Medulla oblongata (tissue), 1 donor: ENCODE measurements at regions not wholly inside any gene's neighbourhood (a gene's known extent, or its start where the extent isn't known, plus 50 kb on each side); places are given as distances from the start of the nearest gene placed in this dataset.
"Not testable (repeated sequence)": the region's sequence is repeated elsewhere in the genome, so short reads cannot be mapped to it uniquely, and the experiment has no call there.

ENCODE experiments used
- DNase-seq: peaks from one replicate; pipeline ENCODE4 v3.0.0-alpha.2; 2015; ENCODE audit errors: extremely low spot score

DNA sequence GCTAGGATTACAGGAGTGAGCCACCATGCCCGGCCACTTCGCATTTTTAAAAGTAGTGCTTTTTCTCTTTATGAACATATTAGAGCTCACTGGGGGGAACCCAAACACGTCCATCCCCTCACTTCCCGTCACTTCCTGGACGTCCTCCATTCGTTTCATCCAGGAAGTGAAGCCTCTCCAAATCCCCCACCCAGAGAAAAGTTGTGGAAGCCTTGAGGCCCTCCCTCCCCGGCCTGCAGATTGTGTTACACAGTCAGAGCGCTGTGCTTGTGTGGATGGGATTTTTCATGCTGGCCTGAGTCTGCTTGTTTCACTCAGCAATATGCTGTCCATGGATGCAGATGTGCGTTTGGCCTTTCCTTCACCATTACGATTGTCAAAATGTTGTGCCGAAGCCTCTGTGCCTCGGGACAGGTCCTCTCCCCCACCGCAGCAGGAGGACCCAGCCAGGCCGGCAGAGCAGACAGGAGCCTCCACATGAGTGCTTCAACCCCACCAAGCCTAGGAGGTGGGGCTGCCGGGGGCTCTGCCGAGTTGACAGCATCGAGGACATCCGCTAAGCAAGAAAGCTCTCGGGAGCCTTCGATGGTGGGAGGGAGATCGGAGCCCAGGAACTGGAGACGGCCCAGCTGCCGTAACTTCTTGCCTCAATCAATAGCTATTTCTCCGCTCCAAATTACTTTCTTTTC is 121.6 kb upstream of the PPP1R26 start:
- DNase-seq = no peak

DNA sequence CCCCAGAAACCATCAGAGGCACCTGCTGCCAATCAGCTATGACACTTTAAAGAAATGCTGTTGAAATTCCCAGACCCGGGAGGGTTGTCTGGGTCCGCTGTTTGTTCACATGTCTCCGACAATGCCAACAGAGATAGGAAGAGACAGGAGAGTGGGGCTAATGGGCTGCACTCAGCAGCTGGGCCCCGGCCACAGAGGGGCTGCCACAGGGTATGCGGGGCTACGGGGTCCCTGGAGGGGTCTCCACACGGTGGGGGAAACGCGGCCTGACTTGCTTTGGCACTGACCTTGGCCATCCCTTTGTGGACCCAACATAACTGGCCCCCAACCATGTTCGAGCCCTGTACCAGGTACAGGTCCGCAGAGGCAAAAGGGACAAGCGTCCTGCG is 121.0 kb upstream of the PPP1R26 start:
- DNase-seq = no peak

DNA sequence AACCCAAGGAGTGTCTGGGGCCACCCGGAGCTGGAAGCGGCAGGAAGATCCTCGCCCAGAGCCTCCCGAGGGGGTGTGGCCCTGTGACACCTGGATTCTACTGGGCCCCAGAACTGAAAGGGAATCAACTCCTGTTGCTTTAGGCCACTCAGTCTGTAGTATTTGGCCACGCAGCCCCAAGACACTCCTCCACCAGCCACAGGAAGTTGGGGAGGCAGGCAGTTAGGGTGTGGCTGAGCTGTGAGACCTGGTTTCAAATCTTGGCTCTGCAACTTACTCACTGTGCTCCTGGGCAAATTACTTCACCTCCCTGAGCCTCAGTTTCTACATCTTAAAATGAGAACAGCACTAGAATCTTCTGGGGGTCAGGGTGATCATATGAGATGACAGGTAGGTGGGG is 119.8 kb upstream of the PPP1R26 start:
- DNase-seq = no peak

DNA sequence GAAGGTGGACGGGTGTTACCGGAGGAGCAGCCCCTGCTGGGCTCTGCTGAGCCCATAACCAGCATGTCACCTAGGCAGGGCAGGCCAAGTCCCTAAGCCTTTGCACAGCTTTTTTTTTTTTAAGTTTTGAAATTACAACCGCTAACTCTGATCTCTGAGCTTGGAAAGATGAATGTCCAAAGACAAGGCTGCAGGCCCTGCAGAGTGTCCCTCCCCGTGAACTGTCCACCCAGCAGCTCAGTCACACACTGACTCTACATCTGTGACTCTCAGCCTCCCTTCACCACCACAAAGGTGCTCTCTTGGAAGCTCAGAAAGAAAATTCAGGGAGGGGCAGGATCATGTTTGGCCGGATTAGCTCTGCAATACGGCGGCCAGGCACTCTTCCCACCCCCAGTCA is 119.0 kb upstream of the PPP1R26 start:
- no peak for DNase-seq

DNA sequence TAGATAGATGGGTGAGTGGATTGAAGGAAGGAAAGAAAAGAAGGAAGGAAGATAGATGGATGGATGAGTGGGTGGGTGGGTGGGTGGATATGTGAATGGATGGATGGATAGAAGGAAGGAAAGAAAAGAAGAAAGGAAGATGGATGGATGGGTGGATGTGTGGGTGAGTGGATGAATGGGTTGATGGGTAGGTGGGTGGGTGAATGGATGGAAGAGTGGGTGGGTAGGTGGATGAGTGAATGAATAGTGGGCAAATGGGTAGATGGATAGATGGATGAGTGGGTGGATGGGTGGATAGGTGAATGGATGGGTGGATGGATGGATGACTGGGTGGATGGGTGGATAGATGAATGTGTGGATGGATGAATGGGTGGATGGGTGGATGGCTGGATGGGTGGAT is 117.9 kb upstream of the PPP1R26 start:
- DNase-seq = not testable (repeated sequence)

DNA sequence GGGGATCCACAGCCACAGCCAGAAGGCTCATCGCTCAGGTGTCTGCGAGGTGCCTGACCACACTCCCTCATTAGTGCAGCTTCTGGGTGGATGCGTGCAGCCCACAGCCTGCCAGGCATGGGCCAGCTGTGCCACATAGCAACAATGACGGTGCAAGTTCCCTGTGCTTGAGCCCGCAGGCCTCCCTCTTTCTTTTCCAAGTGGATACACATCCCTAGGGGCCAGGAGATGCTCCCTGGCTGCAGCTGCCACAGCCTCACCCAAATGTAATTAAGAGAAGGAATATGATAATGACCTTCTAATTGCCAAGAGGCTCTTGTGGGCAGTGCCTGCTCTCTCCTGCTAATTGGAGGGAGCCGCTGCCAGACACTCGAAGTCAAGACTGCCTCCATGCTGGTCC is 116.0 kb upstream of the PPP1R26 start:
- DNase-seq = no peak

DNA sequence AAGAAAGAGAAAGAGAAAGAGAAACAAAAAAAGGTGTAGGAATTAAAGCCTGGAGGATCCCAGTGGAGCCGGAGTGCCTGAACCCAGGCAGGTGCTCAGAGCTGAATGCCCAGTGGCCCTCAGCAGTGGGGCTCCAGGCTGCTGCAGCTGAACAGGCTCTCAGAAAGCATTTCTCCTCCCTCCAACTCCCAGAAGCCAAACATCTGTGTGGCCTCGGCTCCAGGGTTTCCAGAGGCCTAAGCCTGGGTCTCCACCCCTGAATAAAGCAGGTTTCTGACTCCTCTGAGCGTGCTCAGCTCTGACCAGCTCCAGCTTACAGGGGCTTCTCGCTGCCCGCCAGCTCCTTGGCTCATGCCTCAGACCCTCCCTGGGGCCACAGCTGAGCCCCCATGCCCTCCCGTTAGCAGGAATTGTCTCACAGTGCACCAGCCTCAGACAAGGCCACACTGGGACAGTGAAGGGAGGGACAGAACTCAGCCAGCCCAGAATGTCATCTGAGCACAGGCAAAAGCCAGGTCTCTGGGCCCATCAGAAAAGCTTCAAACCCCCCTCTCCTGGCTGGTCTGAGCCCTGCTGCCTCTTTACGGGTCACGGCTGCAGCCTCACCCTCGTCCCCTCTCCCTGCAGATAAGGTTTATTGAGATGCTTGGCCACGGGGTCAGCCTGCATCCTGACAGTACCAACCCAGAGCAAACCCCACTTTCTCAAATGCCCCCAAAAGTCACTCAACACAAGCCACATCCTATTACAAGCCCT is 114.4 kb upstream of the PPP1R26 start:
- no peak for DNase-seq

DNA sequence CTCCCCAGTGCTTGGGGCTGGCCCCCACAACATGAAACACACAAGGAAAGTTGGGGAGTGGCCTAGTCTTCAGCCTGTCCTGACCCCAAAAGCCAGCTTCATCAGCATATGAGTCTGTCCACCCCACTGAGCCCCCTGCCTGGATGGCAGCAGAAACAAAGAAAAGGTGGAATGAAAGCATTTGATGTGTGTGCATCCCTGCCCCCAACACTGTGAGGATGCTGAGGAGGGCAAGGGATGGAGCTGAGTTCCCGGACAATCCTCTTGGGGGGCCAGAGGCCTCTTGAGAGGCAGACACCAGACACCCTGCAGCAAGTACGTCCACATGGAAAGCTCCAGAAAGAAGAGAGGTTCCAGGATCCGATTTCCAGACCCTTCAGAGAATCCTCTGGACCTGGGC is 113.5 kb upstream of the PPP1R26 start:
- no peak for DNase-seq

DNA sequence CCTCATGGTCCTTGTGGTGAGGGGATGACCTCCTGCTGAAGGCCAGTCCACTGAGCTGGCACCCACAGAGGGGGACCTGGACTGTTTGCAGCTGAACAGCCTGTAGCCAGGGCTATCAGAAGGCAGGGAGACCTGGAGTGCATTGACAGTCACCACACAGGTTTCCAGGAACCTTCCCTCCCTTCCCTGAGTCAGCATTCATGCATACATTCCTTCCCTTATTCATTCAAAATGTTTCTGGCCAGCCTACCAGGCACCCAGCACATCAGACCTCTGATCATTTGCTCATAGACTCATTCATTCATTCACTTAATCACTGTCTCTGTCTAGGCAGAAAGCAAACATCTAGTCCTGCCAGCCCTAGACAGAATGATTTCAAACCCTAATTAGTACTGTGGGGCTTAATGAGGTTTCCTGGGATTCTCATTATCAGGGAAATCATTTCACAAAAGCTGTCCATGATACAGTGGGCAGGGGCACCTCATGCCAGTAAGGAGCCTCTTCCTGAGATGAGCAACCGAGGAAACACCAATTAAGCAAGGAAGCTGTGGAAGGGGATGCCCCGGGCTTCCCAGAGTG is 110.1 kb upstream of the PPP1R26 start:
- DNase-seq = no peak

DNA sequence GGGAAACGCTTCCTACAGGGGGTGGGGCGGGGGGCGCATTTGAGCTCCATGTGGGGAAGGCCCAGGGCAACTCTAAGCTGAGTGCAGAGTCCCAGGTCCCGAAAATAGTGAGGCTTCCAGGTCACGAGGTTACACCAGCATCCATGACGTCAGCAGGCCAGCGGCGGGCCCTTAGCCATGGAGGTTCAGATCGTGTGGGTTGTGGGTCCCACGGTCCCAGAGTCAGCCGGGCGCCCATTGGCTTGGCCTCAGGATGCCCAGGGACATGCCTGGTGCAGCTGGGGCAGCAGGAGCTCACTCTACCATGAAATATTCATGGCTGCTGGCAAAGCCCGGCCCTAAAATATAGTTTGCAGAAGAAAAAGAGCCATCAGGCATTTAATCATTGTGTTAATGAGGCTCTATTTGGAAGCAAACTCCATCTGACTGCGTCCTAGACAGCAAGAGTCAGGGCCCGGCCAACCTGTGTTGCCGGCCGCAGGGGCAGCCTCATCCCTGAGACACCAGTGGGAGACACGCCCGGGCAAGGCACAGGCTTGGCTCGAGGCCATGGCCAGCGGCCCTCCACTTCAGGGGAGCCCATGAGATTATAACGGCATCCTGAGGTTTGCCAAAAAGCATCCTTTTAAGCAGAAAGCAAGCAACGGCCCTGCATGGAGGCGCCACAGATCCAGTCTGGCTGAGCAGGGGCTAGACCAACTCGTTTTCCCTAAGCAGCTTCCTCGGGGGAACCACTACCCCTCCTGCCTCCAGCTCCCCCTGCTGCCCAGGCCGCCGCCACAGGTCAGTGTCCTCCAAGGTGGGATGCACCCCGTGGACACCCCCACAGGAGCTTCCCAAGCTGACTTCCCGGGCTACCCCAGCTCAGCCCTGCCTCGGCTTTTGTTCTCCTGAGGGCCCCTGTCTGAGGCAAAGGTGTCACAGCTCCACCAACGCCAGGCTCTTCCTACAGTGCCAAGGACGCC is 108.9 kb upstream of the PPP1R26 start:
- DNase-seq = no peak

DNA sequence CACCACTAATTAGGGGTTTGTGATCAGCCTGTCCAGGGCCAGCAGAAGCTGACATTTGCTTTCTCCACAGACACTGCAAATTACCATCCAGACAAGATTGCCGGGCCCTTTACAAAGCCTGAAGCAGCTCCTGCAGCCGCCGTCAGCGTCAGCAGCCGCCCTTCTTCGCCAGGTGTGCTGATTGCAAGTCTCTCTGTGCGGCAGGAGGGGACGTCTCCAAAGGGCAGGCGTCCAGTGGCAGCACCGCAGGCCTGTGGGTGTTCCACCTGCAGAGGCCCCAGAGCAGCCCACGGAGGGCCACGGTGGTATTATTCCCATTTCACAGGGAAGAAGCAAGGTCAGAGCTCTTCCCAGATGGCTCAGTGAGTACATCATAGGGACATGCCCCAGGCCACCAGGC is 108.0 kb upstream of the PPP1R26 start:
- DNase-seq = no peak

DNA sequence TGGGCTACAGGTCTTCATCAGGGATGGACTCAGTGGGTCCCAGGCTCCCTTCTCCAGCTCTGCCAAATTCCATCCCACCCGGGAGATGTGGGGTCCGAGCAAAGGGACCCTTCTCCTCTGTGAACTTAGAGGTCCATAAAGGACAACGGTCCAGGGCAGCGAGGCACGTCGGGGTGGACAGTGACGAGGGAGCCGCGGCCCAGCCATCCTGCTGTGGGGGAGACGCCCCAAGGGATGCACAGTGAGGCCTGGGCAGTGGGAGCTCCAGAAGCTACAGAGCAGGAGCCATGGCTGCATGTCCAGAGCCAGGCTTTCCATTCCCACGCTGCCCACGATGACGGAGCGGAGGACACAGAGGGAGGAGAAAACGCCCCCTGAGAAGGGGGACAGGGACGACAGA is 107.5 kb upstream of the PPP1R26 start:
- DNase-seq = no peak

DNA sequence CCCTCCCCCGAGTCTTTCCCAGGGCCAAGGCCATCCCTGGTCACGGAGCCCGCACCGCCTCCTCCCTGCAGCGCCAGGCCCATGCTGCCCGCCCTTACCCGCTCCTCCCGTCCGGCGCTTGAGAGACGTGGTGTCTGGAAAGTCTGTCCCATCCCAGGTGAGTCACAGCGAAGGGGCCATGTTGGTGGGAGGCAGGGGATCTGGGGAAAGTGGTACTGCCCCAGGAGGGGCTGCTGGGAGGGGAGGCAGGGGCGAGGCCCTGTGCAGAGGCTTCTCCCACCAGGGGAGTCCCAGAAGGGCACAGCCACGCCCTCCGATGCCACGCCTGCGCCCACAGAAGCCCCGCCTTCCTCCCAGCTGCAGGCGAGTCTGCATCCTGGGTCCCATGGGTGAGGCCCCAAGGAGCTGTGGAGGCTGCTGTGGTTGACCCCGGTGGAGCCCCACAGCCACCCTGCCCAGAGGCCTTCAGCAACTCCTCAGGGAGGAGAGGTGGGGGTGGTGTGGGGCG is 107.0 kb upstream of the PPP1R26 start:
- DNase-seq = no peak

DNA sequence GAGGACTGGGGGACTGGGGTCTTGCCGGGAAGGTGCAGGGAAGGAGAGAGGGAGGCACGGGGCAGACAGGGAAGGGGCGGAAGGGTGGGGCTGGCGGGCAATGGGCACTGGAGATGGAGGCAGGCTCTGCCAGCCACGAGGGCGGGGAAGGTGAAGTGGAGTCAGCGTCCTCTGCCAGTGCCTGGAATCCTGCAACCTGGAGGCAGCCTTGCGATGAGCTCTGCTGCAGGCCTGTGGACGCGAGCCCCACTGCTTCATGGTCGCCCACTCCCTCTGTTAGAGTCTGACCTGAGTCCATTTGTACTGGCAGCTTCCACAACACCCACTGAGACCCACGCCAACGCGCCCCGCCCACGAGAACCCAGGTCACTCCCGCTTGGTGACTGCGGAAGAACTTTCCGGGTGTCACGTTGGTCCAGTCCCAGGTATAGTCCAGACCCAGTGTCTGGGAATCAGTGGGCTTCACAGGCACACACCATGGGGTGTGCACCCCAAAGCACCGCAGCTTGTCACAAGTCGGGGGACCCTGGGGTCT is 106.4 kb upstream of the PPP1R26 start:
- no peak for DNase-seq

DNA sequence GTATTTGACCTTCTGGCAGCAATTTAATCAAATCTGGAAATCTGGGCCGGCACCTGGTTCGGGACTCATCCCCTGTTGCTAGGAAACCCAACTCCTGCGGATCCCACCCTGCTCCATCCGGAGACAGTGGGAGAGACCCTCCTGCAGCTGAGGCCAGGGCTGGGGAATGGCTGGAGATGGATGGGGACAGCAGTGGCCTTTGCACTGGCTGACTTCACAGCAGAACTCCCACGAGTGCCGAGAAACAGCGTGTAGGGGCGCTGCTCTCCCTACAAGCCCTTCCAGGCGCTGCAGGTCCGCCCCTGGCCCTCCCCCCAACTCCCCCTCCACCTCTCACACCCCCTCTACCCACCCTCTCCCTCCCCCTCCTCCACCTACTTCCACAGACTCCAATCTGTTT is 105.8 kb upstream of the PPP1R26 start:
- no peak for DNase-seq

DNA sequence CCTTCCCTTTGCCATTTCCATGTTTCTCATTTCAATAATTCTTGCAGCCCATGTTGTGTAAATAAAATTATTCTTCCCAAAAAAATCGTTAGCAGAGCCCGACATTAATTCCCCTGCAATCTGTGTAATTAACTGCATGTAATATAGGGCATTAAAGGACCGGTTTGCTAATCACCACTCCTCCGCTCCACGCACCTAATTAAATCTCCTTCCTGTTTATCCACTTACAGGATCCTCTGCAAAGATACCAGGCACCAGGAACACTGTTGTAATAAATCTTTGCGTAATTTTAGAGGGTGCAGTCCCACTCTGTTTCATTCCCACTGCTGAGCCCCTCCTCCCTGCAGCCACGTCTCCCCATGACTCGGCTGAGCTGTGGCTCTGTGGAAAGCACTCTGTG is 105.0 kb upstream of the PPP1R26 start:
- DNase-seq = no peak

DNA sequence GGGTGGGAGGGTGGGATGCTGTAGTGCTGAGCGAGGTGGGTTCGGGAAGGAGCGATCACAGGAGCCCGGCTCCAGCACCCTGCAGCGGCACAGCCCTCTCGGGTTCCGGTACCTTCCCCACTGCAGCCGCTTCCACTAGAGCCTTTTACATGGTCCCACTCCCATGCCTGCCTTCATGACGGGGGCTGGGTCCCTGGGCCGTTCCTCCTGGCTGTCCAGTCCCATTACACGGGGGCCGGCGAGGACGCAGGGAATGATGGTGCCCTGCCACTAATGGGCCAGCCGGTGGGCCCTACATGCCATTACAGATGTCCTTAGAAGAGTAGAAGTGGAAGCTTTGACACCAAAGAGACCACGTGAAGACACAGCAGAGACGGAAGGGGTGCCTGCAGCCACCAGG is 104.6 kb upstream of the PPP1R26 start:
- DNase-seq = no peak

DNA sequence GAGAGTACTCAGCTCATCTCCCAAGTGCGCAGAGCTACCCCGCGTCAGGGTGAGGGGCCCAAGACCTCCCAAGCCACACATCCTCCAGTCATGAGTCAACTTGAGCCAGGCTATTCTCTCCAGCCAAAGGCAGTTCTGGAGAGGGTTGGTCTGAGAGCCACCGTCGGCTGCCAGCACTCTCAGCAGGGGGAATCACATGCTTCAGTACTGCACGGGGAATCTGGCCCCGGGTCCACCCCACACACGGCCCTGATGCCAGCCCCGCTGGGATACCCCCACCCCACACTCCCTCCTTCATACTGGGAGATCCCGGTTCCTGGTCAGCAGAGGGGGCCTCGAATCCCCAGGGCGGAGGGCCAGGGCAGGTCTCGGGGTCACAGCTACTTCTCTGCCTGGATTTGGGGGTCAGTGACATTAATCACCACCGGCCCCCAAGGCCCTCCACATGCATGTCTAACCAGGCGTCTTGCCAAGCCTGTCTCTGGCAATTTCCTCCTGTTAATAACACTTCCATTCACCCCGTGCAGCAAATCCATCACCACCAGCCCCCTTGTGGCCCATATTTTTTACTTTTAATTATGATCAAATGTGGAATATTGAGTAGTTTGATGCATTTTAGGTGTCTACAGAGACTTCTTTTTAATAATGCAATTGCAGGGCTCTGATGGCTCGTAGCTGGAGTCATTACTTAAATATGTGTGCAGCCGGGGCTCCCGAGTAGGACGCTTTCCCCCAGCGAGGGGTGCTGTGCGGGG is 102.9 kb upstream of the PPP1R26 start:
- DNase-seq = peak; percentile 48

DNA sequence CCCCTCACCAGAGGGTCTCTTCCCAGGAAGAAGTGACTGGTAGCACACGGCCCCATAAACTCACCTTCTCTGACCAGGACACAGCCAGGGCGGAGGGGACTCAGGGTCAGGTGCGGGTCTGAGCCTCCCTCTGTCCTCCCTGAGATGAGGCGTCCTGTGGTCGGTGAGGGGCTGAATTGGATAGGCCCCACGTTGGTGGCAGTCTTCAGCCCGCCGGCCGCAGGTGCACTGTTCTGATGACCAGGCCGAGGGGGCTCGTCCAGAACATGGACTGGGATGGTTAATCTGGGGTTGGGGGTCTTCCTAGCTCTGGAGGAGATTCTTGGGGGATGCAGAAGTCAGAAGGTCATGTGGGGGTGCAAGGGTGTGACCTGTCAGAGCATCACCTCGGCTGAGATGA is 102.2 kb upstream of the PPP1R26 start:
- DNase-seq = no peak

DNA sequence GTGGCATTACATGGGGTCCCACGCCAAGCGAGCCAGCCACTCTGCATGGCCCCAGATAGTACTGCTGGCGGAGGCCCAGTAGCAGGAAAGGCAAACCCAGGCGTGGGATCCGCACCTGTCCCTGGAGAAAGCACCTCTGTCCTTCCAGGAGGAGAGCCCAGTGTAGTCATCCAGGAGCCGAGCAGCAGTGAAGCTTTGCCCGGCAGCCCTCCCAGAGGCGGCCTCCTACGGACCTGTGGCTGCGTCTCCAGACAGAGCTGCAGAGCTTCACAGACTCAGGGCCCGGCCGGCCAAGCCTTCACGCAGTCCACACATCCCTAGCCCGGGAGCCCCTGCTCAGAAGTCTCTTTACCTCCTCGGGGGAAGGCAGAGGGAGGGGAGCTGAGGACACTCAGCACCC is 100.8 kb upstream of the PPP1R26 start:
- no peak for DNase-seq
